ENCODE measurements at regions not wholly inside any gene's neighbourhood (a gene's known extent, or its start where the extent isn't known, plus 50 kb on each side); places are given as distances from the start of the nearest gene placed in this dataset.

DNA sequence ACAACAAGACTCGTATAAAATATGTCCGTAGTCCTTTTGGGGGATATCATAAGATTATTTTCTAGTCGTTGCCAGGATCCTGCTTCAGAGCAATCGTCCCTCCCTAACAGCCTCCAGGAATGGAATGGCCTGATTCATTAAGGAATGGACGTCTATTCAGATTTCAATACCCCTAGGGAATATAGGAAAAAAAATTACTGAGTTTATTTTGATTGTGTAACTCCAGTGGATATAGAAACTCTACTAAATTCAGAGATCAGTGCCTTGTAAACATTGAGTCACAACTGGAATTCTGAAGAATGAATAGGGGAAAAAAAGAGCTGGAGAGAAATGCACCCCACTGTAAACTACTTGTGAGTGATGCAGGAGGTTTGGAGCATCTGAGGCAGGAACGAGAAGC lies 1171.5 kb upstream of the GOT2 start:
- TF ChIP-seq POLR2A (IDR thresholded peaks at IDR 0.05; ENCODE audit: low read depth, low read length) = no peak
- TF ChIP-seq POLR2AphosphoS5 (IDR thresholded peaks at IDR 0.05; ENCODE audit: low read depth, low read length) = no peak

All from GM12892 (cell line).